ENCODE measurements at regions not wholly inside any gene's neighbourhood (a gene's known extent, or its start where the extent isn't known, plus 50 kb on each side); places are given as distances from the start of the nearest gene placed in this dataset.

GRCh38 chr6:3561725-3562124 is 104.9 kb upstream of the SLC22A23 start:
- TF ChIP-seq EZH2 (IDR thresholded peaks at IDR 0.05; ENCODE audit: borderline replicate concordance, low read depth, low read length, poor library complexity, severe bottlenecking) (no peak), CTCF (conservative IDR thresholded peaks at IDR 0.05; ENCODE audit: low read depth, low read length) (peak; percentile 18; the same call in 1 of the 2 replicates)
- intact Hi-C loops (cut with micrococcal nuclease; ENCODE audit: unreplicated experiment) = no loop called here
- H3K27ac ChIP-seq (ENCODE audit: low read depth, low read length, poor library complexity, severe bottlenecking) = no peak overlapping the region
- H3K27me3 ChIP-seq (replicated peaks; ENCODE audit: insufficient read depth, low read depth, low read length, poor library complexity) = no peaks in the 10 kb centered on the region
- H3K4me3 ChIP-seq (ENCODE audit: low read depth, low read length, poor library complexity, severe bottlenecking) = no peak overlapping the region
- peak; percentile 39 for DNase-seq (ENCODE audit: low spot score)
- no peaks in the 10 kb centered on the region for H3K36me3 ChIP-seq (ENCODE audit: insufficient read depth, low read length, poor library complexity, severe bottlenecking)
- no TSS peak for BruUV-seq (replicated peaks)
- H3K9me3 ChIP-seq (ENCODE audit: low read depth, low read length, poor library complexity, severe bottlenecking) = no peaks in the 10 kb centered on the region
- H3K4me1 ChIP-seq (ENCODE audit: insufficient read depth, low read length, poor library complexity, severe bottlenecking) = no peaks in the 10 kb centered on the region
- POLR2A ChIA-PET (ENCODE audit: low non-redundant PET) = no interaction called here
- CTCF ChIA-PET = interaction anchor here (0.7 kb wide), 1 partner anchor 89 kb away, joined by 14 read pairs; no protein-coding TSS in a partner anchor

- no peaks in the 10 kb centered on the region for H3K4me1 ChIP-seq (ENCODE audit: insufficient read depth, low read length, poor library complexity, severe bottlenecking)
- BruUV-seq (replicated peaks) = no TSS peak
- no peak overlapping the region for H3K27ac ChIP-seq (ENCODE audit: low read depth, low read length, poor library complexity, severe bottlenecking)
- POLR2A ChIA-PET (ENCODE audit: low non-redundant PET) = no interaction called here
- TF ChIP-seq CTCF (conservative IDR thresholded peaks at IDR 0.05; ENCODE audit: low read depth, low read length) = no peak
- no peak for TF ChIP-seq EZH2 (IDR thresholded peaks at IDR 0.05; ENCODE audit: borderline replicate concordance, low read depth, low read length, poor library complexity, severe bottlenecking)
- intact Hi-C loops (cut with micrococcal nuclease; ENCODE audit: unreplicated experiment) = no loop called here
- no peaks in the 10 kb centered on the region for H3K36me3 ChIP-seq (ENCODE audit: insufficient read depth, low read length, poor library complexity, severe bottlenecking)
- H3K9me3 ChIP-seq (ENCODE audit: low read depth, low read length, poor library complexity, severe bottlenecking) = no peaks in the 10 kb centered on the region
- DNase-seq (ENCODE audit: low spot score) = no peak
- H3K4me3 ChIP-seq (ENCODE audit: low read depth, low read length, poor library complexity, severe bottlenecking) = no peak overlapping the region
- H3K27me3 ChIP-seq (replicated peaks; ENCODE audit: insufficient read depth, low read depth, low read length, poor library complexity) = no peaks in the 10 kb centered on the region
- CTCF ChIA-PET = no interaction called here
Observed at GRCh38 chr6:3560211-3560610, 103.4 kb upstream of the SLC22A23 start.

- H3K4me3 ChIP-seq (ENCODE audit: low read depth, low read length, poor library complexity, severe bottlenecking) = no peak overlapping the region
- TF ChIP-seq CTCF (conservative IDR thresholded peaks at IDR 0.05; ENCODE audit: low read depth, low read length) (no peak), EZH2 (IDR thresholded peaks at IDR 0.05; ENCODE audit: borderline replicate concordance, low read depth, low read length, poor library complexity, severe bottlenecking) (no peak)
- no peak overlapping the region for H3K27ac ChIP-seq (ENCODE audit: low read depth, low read length, poor library complexity, severe bottlenecking)
- ChIA-PET CTCF (no interaction called here), POLR2A (ENCODE audit: low non-redundant PET) (no interaction called here)
- H3K27me3 ChIP-seq (replicated peaks; ENCODE audit: insufficient read depth, low read depth, low read length, poor library complexity) = no peaks in the 10 kb centered on the region
- no peaks in the 10 kb centered on the region for H3K9me3 ChIP-seq (ENCODE audit: low read depth, low read length, poor library complexity, severe bottlenecking)
- H3K4me1 ChIP-seq (ENCODE audit: insufficient read depth, low read length, poor library complexity, severe bottlenecking) = no peaks in the 10 kb centered on the region
- BruUV-seq (replicated peaks) = no TSS peak
- no peak for DNase-seq (ENCODE audit: low spot score)
- intact Hi-C loops (cut with micrococcal nuclease; ENCODE audit: unreplicated experiment) = no loop called here
- H3K36me3 ChIP-seq (ENCODE audit: insufficient read depth, low read length, poor library complexity, severe bottlenecking) = no peaks in the 10 kb centered on the region
Observed at GRCh38 chr6:3559561-3559960, 102.7 kb upstream of the SLC22A23 start.
